ENCODE measurements at regions not wholly inside any gene's neighbourhood (a gene's known extent, or its start where the extent isn't known, plus 50 kb on each side); places are given as distances from the start of the nearest gene placed in this dataset.

GRCh38 chr2:133810559-133810958 lies 242.3 kb upstream of the NCKAP5 start:
- Histone ChIP-seq H4K91ac (replicated peaks; ENCODE audit: insufficient read length, low read length) (no peak overlapping the region), H3K4me3 (ENCODE audit: extremely low read depth in 1 of 4, insufficient read depth in 2 of 4, low read depth in 3 of 4, low read length in 4 of 4) (no peak overlapping the region), H3K27ac (ENCODE audit: low read depth, low read length) (no peak overlapping the region), H2BK5ac (ENCODE audit: low read depth, low read length) (no peak overlapping the region), H4K8ac (ENCODE audit: extremely low read depth, insufficient read depth, low read length) (no peak overlapping the region), H3K79me2 (ENCODE audit: control insufficient read depth in 1 of 2, insufficient read depth in 2 of 2, low read length in 2 of 2) (no peaks in the 10 kb centered on the region), H3K27me3 (replicated peaks in 1 of 4; ENCODE audit: control insufficient read depth in 3 of 4, extremely low read depth in 1 of 4, insufficient read depth in 3 of 4, low read length in 3 of 4) (no peaks in the 10 kb centered on the region), H4K5ac (ENCODE audit: insufficient read length, low read depth, low read length) (no peak overlapping the region), H3K4me1 (replicated peaks in 1 of 4; ENCODE audit: control insufficient read depth in 3 of 4, insufficient read depth in 4 of 4, low read length in 3 of 4) (peaks cover 0 to under 1% (median 0%) of the 10 kb centered on the region in 4 experiments; a peak in 1 of 7 replicates), H3K9me3 (ENCODE audit: insufficient read depth in 2 of 2, low read depth in 1 of 2, low read length in 1 of 2) (no peaks in the 10 kb centered on the region), H3K79me1 (ENCODE audit: low read depth, low read length) (no peaks in the 10 kb centered on the region), H3K23ac (ENCODE audit: insufficient read length) (no peak overlapping the region), H3K56ac (replicated peaks; ENCODE audit: insufficient read length, low read depth, low read length) (no peak overlapping the region), H2BK120ac (replicated peaks; ENCODE audit: low read depth, low read length) (no peak overlapping the region), H2AFZ (ENCODE audit: low read length) (no peak overlapping the region), H3K4me2 (ENCODE audit: insufficient read depth in 1 of 2, low read depth in 2 of 2, low read length in 2 of 2) (no peak overlapping the region), H2BK12ac (ENCODE audit: low read depth, low read length) (no peak overlapping the region), H3K9ac (replicated peaks in 1 of 4; ENCODE audit: extremely low read depth in 1 of 4, low read depth in 3 of 4, low read length in 3 of 4) (no peak overlapping the region), H4K20me1 (replicated peaks in 1 of 2; ENCODE audit: control insufficient read depth in 1 of 2, insufficient read depth in 2 of 2, low read length in 2 of 2) (no peaks in the 10 kb centered on the region), H3K23me2 (ENCODE audit: low read depth, low read length) (no peaks in the 10 kb centered on the region), H3K36me3 (ENCODE audit: control insufficient read depth in 2 of 4, insufficient read depth in 4 of 4, low read length in 3 of 4) (no peaks in the 10 kb centered on the region), H2BK20ac (ENCODE audit: low read length) (no peak overlapping the region), H3K18ac (ENCODE audit: extremely low read depth, low read length) (no peak overlapping the region), H2AK5ac (ENCODE audit: low read depth, low read length) (no peak overlapping the region), H2BK15ac (ENCODE audit: low read length) (no peak overlapping the region), H3K4ac (replicated peaks; ENCODE audit: insufficient read length, low read depth, low read length) (no peak overlapping the region), H3K14ac (ENCODE audit: insufficient read length) (no peak overlapping the region)
- 76% methylated on average over 2 of the region's 2 CpGs; no CpG with 5 or more reads in 1 of the 2 experiments for WGBS, 2 experiments (ENCODE audit: extremely low coverage in 1 of 2, insufficient coverage in 1 of 2, insufficient read length in 1 of 2, insufficient replicate concordance in 2 of 2, low coverage in 1 of 2, low lambda C conversion rate in 2 of 2, missing lambda C conversion rate in 1 of 2)
- TF ChIP-seq SP1 (IDR thresholded peaks at IDR 0.05; ENCODE audit: low read depth, low read length) (no peak), SIX5 (IDR thresholded peaks at IDR 0.05; ENCODE audit: low read depth, low read length) (no peak), TCF12 (IDR thresholded peaks at IDR 0.05; ENCODE audit: low read depth, low read length) (no peak)
- DNase-seq (ENCODE audit: low read depth in 1 of 2, low spot score in 2 of 2) (no peak), FAIRE-seq (no peak)
- CTCF ChIA-PET (ENCODE audit: partially characterized antibody), result no interaction called here
- POLR2A ChIA-PET (ENCODE audit: partially characterized antibody), result no interaction called here

Data from H1 (cell line).